Neutrophil (primary cell): ENCODE measurements at regions not wholly inside any gene's neighbourhood (a gene's known extent, or its start where the extent isn't known, plus 50 kb on each side); places are given as distances from the start of the nearest gene placed in this dataset.

Experiments used
- H3K27ac ChIP-seq: fragments of 200-600 bp; sonication (generic); 2 replicates; pipeline ENCODE4 v1.5.1; 2016; ENCODE audit warnings: mild to moderate bottlenecking, moderate library complexity
- H3K27me3 ChIP-seq: fragments of 200-600 bp; sonication (generic); 2 replicates; pipeline ENCODE4 v1.6.0; 2016; ENCODE audit warnings: mild to moderate bottlenecking
- H3K36me3 ChIP-seq: fragments of 200-600 bp; sonication (generic); 2 replicates; pipeline ENCODE4 v1.5.1; 2017
- H3K4me1 ChIP-seq, 2 experiments: fragments of 200-600 bp in 1 of 2; sonication (generic) in 1 of 2; 1 replicate in 1 of 2; 2 replicates in 1 of 2; pipeline versions ENCODE4 v1.5.1 to v1.6.1; 2013 to 2016; ENCODE audit warnings: low read depth in 1 of 2, low read length in 1 of 2, mild to moderate bottlenecking in 1 of 2, moderate library complexity in 1 of 2; ENCODE audit not compliant: control insufficient read depth in 1 of 2, insufficient read depth in 1 of 2
- H3K4me3 ChIP-seq, 2 experiments: fragments of 200-600 bp in 1 of 2; sonication (generic) in 1 of 2; 1 replicate in 1 of 2; 2 replicates in 1 of 2; pipeline ENCODE4 v1.5.1; 2013 to 2016; ENCODE audit warnings: low read depth in 1 of 2, low read length in 1 of 2, mild to moderate bottlenecking in 1 of 2, moderate library complexity in 1 of 2
- H3K9me3 ChIP-seq: fragments of 200-600 bp; sonication (generic); 2 replicates; pipeline ENCODE4 v1.5.1; 2016
- CTCF ChIP-seq: fragments of 200-600 bp; sonication (generic); IDR thresholded peaks from 2 replicates; pipeline ENCODE4 v1.5.1; 2016; ENCODE audit warnings: antibody characterized with exemption

GRCh38 chr7:10756981-10757380, 216.7 kb upstream of the PHF14 start:
- Histone ChIP-seq H3K27me3 (no peaks in the 10 kb centered on the region), H3K27ac (no peak overlapping the region), H3K4me3 (no peak overlapping the region), H3K36me3 (no peaks in the 10 kb centered on the region), H3K4me1 (no peaks in the 10 kb centered on the region), H3K9me3 (no peaks in the 10 kb centered on the region)
- TF ChIP-seq CTCF: no peak

GRCh38 chr7:10759120-10759519, 214.6 kb upstream of the PHF14 start:
- H3K36me3 ChIP-seq: no peaks in the 10 kb centered on the region
- no peak overlapping the region for H3K4me3 ChIP-seq
- no peak for TF ChIP-seq CTCF
- no peaks in the 10 kb centered on the region for H3K4me1 ChIP-seq
- no peaks in the 10 kb centered on the region for H3K27me3 ChIP-seq
- H3K27ac ChIP-seq: no peak overlapping the region
- H3K9me3 ChIP-seq: no peaks in the 10 kb centered on the region

GRCh38 chr7:10767771-10768170, 205.9 kb upstream of the PHF14 start:
- Histone ChIP-seq H3K27me3 (no peaks in the 10 kb centered on the region), H3K36me3 (no peaks in the 10 kb centered on the region), H3K4me1 (no peaks in the 10 kb centered on the region), H3K27ac (no peak overlapping the region), H3K9me3 (no peaks in the 10 kb centered on the region), H3K4me3 (no peak overlapping the region)
- TF ChIP-seq CTCF: no peak

- Histone ChIP-seq H3K9me3 (no peaks in the 10 kb centered on the region), H3K36me3 (no peaks in the 10 kb centered on the region), H3K4me3 (no peak overlapping the region), H3K27ac (no peak overlapping the region), H3K27me3 (no peaks in the 10 kb centered on the region), H3K4me1 (no peaks in the 10 kb centered on the region)
- TF ChIP-seq CTCF: no peak
Observed at GRCh38 chr7:10770176-10770575, 203.5 kb upstream of the PHF14 start.

GRCh38 chr7:10773430-10773829, 200.2 kb upstream of the PHF14 start:
- no peaks in the 10 kb centered on the region for H3K4me1 ChIP-seq

More at GRCh38 chr7:10773430-10773829, 200.2 kb upstream of the PHF14 start:
- no peak for TF ChIP-seq CTCF
- H3K27me3 ChIP-seq: no peaks in the 10 kb centered on the region
- no peak overlapping the region for H3K27ac ChIP-seq
- H3K9me3 ChIP-seq: no peaks in the 10 kb centered on the region
- H3K36me3 ChIP-seq: no peaks in the 10 kb centered on the region
- H3K4me3 ChIP-seq: no peak overlapping the region
